Ishikawa (cell line): ENCODE measurements at regions not wholly inside any gene's neighbourhood (a gene's known extent, or its start where the extent isn't known, plus 50 kb on each side); places are given as distances from the start of the nearest gene placed in this dataset.
A peak's percentile ranks its signal among the peaks of the same experiment; 100 is the strongest.

ENCODE experiments used
- CEBPB ChIP-seq: IDR thresholded peaks from 2 replicates; pipeline ENCODE4 v1.6.1; 2012
- CREB1 ChIP-seq: IDR thresholded peaks from 2 replicates; pipeline ENCODE4 v1.6.1; 2012; ENCODE audit warnings: low read depth
- EGR1 ChIP-seq: IDR thresholded peaks from 2 replicates; pipeline ENCODE4 v1.6.1; 2012
- EP300 ChIP-seq: IDR thresholded peaks from 2 replicates; pipeline ENCODE4 v1.6.1; 2012; ENCODE audit warnings: borderline replicate concordance
- FOXM1 ChIP-seq: IDR thresholded peaks from 2 replicates; pipeline ENCODE4 v1.6.1; 2012; ENCODE audit warnings: low read depth, borderline replicate concordance
- MAX ChIP-seq: IDR thresholded peaks from 2 replicates; pipeline ENCODE4 v1.6.1; 2012
- NFIC ChIP-seq: IDR thresholded peaks from 2 replicates; pipeline ENCODE4 v1.6.1; 2012
- RAD21 ChIP-seq: IDR thresholded peaks from 2 replicates; pipeline ENCODE4 v1.6.1; 2012; ENCODE audit warnings: low read depth
- TAF1 ChIP-seq: IDR thresholded peaks from 2 replicates; pipeline ENCODE4 v1.6.1; 2012; ENCODE audit warnings: low read depth, mild to moderate bottlenecking
- TCF12 ChIP-seq: IDR thresholded peaks from 2 replicates; pipeline ENCODE4 v1.6.1; 2012; ENCODE audit warnings: low read depth
- TEAD4 ChIP-seq: IDR thresholded peaks from 2 replicates; pipeline ENCODE4 v1.6.1; 2012
- USF1 ChIP-seq: IDR thresholded peaks from 2 replicates; pipeline ENCODE4 v1.6.1; 2012
- YY1 ChIP-seq: IDR thresholded peaks from 2 replicates; pipeline ENCODE4 v1.6.1; 2012; ENCODE audit warnings: low read depth
- ZBTB7A ChIP-seq: IDR thresholded peaks from 2 replicates; pipeline ENCODE4 v1.6.1; 2012; ENCODE audit warnings: low read depth
- TF ChIP-seq, protein P1 (sequence below): IDR thresholded peaks from 2 replicates; pipeline ENCODE4 v1.6.1; 2012; ENCODE audit warnings: low read depth, mild to moderate bottlenecking

GRCh38 chr9:93380410-93381060 lies 71.0 kb upstream of the FAM120A start:
- TF ChIP-seq MAX (no peak), RAD21 (peak; percentile 15; the same call in 1 of the 2 replicates)

GRCh38 chr9:93387791-93388190 lies 63.7 kb upstream of the FAM120A start:
- TF ChIP-seq CEBPB, result no peak
- TF ChIP-seq EGR1, result no peak
- TF ChIP-seq TCF12, result no peak
- no peak for TF ChIP-seq TAF1
- TF ChIP-seq YY1, result no peak
- TF ChIP-seq FOXM1, result no peak
- TF ChIP-seq CREB1, result no peak
- TF ChIP-seq EP300, result no peak
- TF ChIP-seq RAD21, result no peak
- no peak for TF ChIP-seq NFIC
- TF ChIP-seq MAX, result no peak
- TF ChIP-seq USF1, result no peak
- TF ChIP-seq ZBTB7A, result no peak

GRCh38 chr9:93390953-93391515 lies 60.5 kb upstream of the FAM120A start:
- TF ChIP-seq MAX (no peak), NFIC (peak; percentile 61), CREB1 (no peak), CEBPB (no peak), ZBTB7A (no peak), EGR1 (0 out of 2 replicates have a peak, but pooled peaks have one; percentile 17), TAF1 (no peak), YY1 (no peak), TCF12 (no peak), FOXM1 (no peak)

DNA sequence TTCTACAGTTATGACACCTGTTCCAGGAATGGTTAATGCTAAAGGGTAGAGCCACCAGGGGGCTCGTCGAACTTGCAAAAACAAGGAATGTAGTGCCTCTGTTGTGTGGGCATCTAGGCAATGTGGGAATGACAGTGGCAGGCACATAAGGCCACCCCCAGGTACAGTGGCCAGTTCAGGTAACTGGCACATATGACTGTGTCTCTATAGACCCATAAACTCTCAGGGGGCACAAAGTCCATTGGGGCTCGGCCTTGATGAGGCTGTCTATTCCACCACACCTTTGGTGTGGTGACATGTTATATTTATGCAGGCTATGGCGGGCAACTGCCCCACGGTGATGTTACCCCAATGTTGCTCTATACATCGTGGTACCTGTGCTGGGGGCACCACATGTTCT lies 59.6 kb upstream of the FAM120A start:
- TF ChIP-seq EGR1, result no peak
- TF ChIP-seq RAD21, result 0 out of 2 replicates have a peak, but pooled peaks have one; percentile 7
- no peak for TF ChIP-seq TAF1
- TF ChIP-seq FOXM1, result no peak
- TF ChIP-seq, protein P1, sequence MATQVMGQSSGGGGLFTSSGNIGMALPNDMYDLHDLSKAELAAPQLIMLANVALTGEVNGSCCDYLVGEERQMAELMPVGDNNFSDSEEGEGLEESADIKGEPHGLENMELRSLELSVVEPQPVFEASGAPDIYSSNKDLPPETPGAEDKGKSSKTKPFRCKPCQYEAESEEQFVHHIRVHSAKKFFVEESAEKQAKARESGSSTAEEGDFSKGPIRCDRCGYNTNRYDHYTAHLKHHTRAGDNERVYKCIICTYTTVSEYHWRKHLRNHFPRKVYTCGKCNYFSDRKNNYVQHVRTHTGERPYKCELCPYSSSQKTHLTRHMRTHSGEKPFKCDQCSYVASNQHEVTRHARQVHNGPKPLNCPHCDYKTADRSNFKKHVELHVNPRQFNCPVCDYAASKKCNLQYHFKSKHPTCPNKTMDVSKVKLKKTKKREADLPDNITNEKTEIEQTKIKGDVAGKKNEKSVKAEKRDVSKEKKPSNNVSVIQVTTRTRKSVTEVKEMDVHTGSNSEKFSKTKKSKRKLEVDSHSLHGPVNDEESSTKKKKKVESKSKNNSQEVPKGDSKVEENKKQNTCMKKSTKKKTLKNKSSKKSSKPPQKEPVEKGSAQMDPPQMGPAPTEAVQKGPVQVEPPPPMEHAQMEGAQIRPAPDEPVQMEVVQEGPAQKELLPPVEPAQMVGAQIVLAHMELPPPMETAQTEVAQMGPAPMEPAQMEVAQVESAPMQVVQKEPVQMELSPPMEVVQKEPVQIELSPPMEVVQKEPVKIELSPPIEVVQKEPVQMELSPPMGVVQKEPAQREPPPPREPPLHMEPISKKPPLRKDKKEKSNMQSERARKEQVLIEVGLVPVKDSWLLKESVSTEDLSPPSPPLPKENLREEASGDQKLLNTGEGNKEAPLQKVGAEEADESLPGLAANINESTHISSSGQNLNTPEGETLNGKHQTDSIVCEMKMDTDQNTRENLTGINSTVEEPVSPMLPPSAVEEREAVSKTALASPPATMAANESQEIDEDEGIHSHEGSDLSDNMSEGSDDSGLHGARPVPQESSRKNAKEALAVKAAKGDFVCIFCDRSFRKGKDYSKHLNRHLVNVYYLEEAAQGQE, result no peak
- no peak for TF ChIP-seq YY1

- TF ChIP-seq, protein P1, result no peak
- TF ChIP-seq ZBTB7A (no peak), USF1 (no peak), FOXM1 (no peak), NFIC (no peak), CREB1 (no peak), EP300 (no peak), TEAD4 (no peak)
Measured at GRCh38 chr9:93392974-93393373, 58.5 kb upstream of the FAM120A start.
